A549 (cell line): ENCODE measurements at regions not wholly inside any gene's neighbourhood (a gene's known extent, or its start where the extent isn't known, plus 50 kb on each side); places are given as distances from the start of the nearest gene placed in this dataset.

Experiments used
- ATAC-seq, 2 experiments: fragments of 200-7000 bp in 1 of 2; fragments of >200 bp in 1 of 2; cut with Nextera tagmentation in 1 of 2; cut with Tn5 transposase in 1 of 2; 3 replicates each; pipeline versions ENCODE4 v1.8.0 to v1.9.1; 2018 to 2020; ENCODE audit warnings: mild to moderate bottlenecking in 1 of 2, moderate library complexity in 1 of 2
- CTCF ChIA-PET: fragments of 300-600 bp; sonication (Branson Sonifier 250); formaldehyde crosslinking; extraction: SDS; loops from one replicate; lab custom pipeline; 2021; ENCODE audit warnings: antibody characterized with exemption, inconsistent platforms; lab: Yijun Ruan, JAX
- POLR2A ChIA-PET: fragments of 350-600 bp; formaldehyde crosslinking; extraction: SDS; loops from one replicate; lab custom pipeline; 2021; ENCODE audit warnings: antibody characterized with exemption, inconsistent platforms; lab: Yijun Ruan, JAX
- DNase-seq, 2 experiments: peaks; one replicate each; pipeline versions ENCODE4 v3.0.0 to v3.0.0-alpha.2; 2011 to 2016; ENCODE audit warnings: low read depth in 1 of 2, low spot score in 1 of 2
- FAIRE-seq: peaks from 2 replicates; lab custom pipeline; 2011; peaks lifted over from hg19 to GRCh38; lab: Jason Lieb, UNC
- H3K27ac ChIP-seq, 2 experiments: fragments of >200 bp; sonication (Bioruptor Twin); formaldehyde crosslinking; 3 replicates each; pipeline ENCODE4 v1.5.1; 2016 to 2017
- H3K4me1 ChIP-seq: fragments of >200 bp; sonication (Bioruptor Twin); formaldehyde crosslinking; 3 replicates; pipeline ENCODE4 v1.6.1; 2016
- H3K4me2 ChIP-seq: fragments of >200 bp; sonication (Bioruptor Twin); formaldehyde crosslinking; 3 replicates; pipeline ENCODE4 v1.6.1; 2016
- H3K4me3 ChIP-seq: fragments of >200 bp; sonication (Bioruptor Twin); formaldehyde crosslinking; 3 replicates; pipeline ENCODE4 v1.5.1; 2016
- H3K9me3 ChIP-seq: fragments of >200 bp; sonication (Bioruptor Twin); formaldehyde crosslinking; 3 replicates; pipeline ENCODE4 v1.6.1; 2016
- BHLHE40 ChIP-seq: IDR thresholded peaks from 2 replicates; pipeline ENCODE4 v1.6.1; 2012; ENCODE audit warnings: low read depth, low read length, inconsistent platforms
- CEBPB ChIP-seq, 2 experiments: fragments of >200 bp in 1 of 2; sonication (Bioruptor Twin) in 1 of 2; formaldehyde crosslinking in 1 of 2; IDR thresholded peaks; 2 replicates each; pipeline ENCODE4 v1.6.1; 2012 to 2016
- CHD4 ChIP-seq: fragments of 200-600 bp; sonication (generic); IDR thresholded peaks from 2 replicates; pipeline ENCODE4 v1.6.1; 2016; ENCODE audit warnings: antibody characterized with exemption, mild to moderate bottlenecking, borderline replicate concordance
- EHF ChIP-seq: fragments of 250-450 bp; sonication (Bioruptor Pico); IDR thresholded peaks from 2 replicates; pipeline ENCODE4 v1.5.0; 2020; ENCODE audit warnings: mild to moderate bottlenecking
- ELK1 ChIP-seq: fragments of 150-350 bp; IDR thresholded peaks from 2 replicates; pipeline ENCODE4 v1.6.1; 2014; ENCODE audit warnings: low read depth, mild to moderate bottlenecking, low read length
- EP300 ChIP-seq, 2 experiments: fragments of >200 bp; sonication (Bioruptor Twin); formaldehyde crosslinking; IDR thresholded peaks; 2 replicates in 1 of 2; 3 replicates in 1 of 2; pipeline ENCODE4 v1.6.1; 2016 to 2017
- ESRRA ChIP-seq: fragments of 150-350 bp; IDR thresholded peaks from 2 replicates; pipeline ENCODE4 v1.6.1; 2014; ENCODE audit warnings: mild to moderate bottlenecking, low read length, borderline replicate concordance
- FOSL2 ChIP-seq, 2 experiments: fragments of 450-650 bp in 1 of 2; fragments of >200 bp in 1 of 2; sonication (Bioruptor Twin) in 1 of 2; formaldehyde crosslinking; IDR thresholded peaks; 2 replicates each; pipeline versions ENCODE4 v1.5.0 to v1.6.1; 2016 to 2020; ENCODE audit warnings: mild to moderate bottlenecking in 1 of 2, moderate library complexity in 1 of 2
- GATA3 ChIP-seq: IDR thresholded peaks from 2 replicates; pipeline ENCODE4 v1.6.1; 2012; ENCODE audit warnings: borderline replicate concordance
- HEYL ChIP-seq: fragments of 250-450 bp; sonication (Bioruptor Pico); IDR thresholded peaks from 2 replicates; pipeline ENCODE4 v1.8.0; 2021; ENCODE audit warnings: mild to moderate bottlenecking, moderate library complexity
- HOXA7 ChIP-seq: fragments of 250-450 bp; sonication (Bioruptor Pico); IDR thresholded peaks from 2 replicates; pipeline ENCODE4 v1.5.0; 2020; ENCODE audit warnings: mild to moderate bottlenecking, moderate library complexity
- JUN ChIP-seq, 2 experiments: fragments of >200 bp; sonication (Bioruptor Twin); formaldehyde crosslinking; IDR thresholded peaks; 2 replicates in 1 of 2; 3 replicates in 1 of 2; pipeline ENCODE4 v1.6.1; 2016 to 2017
- NFE2L2 ChIP-seq: fragments of 150-350 bp; conservative IDR thresholded peaks from 2 replicates; pipeline ENCODE4 v1.6.1; 2014; ENCODE audit warnings: low read length
- NPAS2 ChIP-seq: fragments of 250-450 bp; sonication (Bioruptor Pico); IDR thresholded peaks from 2 replicates; pipeline ENCODE4 v1.8.0; 2022; ENCODE audit warnings: mild to moderate bottlenecking, moderate library complexity, borderline replicate concordance
- POLR2A ChIP-seq: IDR thresholded peaks from 2 replicates; pipeline ENCODE4 v1.6.1; 2012; ENCODE audit warnings: mild to moderate bottlenecking, low read length
- POLR2AphosphoS2 ChIP-seq: conservative IDR thresholded peaks from 2 replicates; pipeline ENCODE4 v1.6.1; 2012; ENCODE audit warnings: low read length, improper control_type of control experiment, inconsistent platforms
- RARB ChIP-seq: fragments of 250-450 bp; sonication (Bioruptor Pico); IDR thresholded peaks from 2 replicates; pipeline ENCODE4 v1.8.0; 2021; ENCODE audit warnings: mild to moderate bottlenecking, moderate library complexity
- RFX5 ChIP-seq: fragments of 450-650 bp; IDR thresholded peaks from 2 replicates; pipeline ENCODE4 v1.7.1; 2014; ENCODE audit warnings: antibody characterized with exemption, mild to moderate bottlenecking, moderate library complexity
- RNF2 ChIP-seq: fragments of 200-600 bp; sonication (generic); IDR thresholded peaks from 2 replicates; pipeline ENCODE4 v1.6.1; 2016; ENCODE audit warnings: low read depth, mild to moderate bottlenecking, antibody characterized with exemption, moderate library complexity, borderline replicate concordance
- SMC3 ChIP-seq: fragments of >200 bp; sonication (Bioruptor Twin); formaldehyde crosslinking; IDR thresholded peaks from 3 replicates; pipeline ENCODE4 v1.6.1; 2018; ENCODE audit warnings: inconsistent platforms
- USF2 ChIP-seq: fragments of 450-650 bp; IDR thresholded peaks from 2 replicates; pipeline ENCODE4 v1.6.1; 2014; ENCODE audit warnings: antibody characterized with exemption
- WGBS: methylation state at CpG from one replicate; pipeline ENCODE4 v1.1.6; 2017; ENCODE audit errors: missing lambda C conversion rate; 5-methylcytosine and 5-hydroxymethylcytosine counted together
- TF ChIP-seq, protein P1 (sequence below): IDR thresholded peaks from 2 replicates; pipeline ENCODE4 v1.6.1; 2012
- TF ChIP-seq, protein P2 (sequence below): fragments of >200 bp; sonication (Bioruptor Twin); formaldehyde crosslinking; IDR thresholded peaks from 2 replicates; pipeline ENCODE4 v1.6.1; 2016
- TF ChIP-seq, protein P3 (sequence below): fragments of 250-450 bp; sonication (Bioruptor Pico); IDR thresholded peaks from 2 replicates; pipeline ENCODE4 v1.5.0; 2020; ENCODE audit warnings: low read depth, mild to moderate bottlenecking, moderate library complexity
- TF ChIP-seq, protein P4 (sequence below): fragments of 200-600 bp; sonication (generic); IDR thresholded peaks from 2 replicates; pipeline ENCODE4 v1.6.1; 2016; ENCODE audit warnings: antibody characterized with exemption, mild to moderate bottlenecking, moderate library complexity
- TF ChIP-seq, protein P5 (sequence below): IDR thresholded peaks from 2 replicates; pipeline ENCODE4 v1.6.1; 2012

DNA sequence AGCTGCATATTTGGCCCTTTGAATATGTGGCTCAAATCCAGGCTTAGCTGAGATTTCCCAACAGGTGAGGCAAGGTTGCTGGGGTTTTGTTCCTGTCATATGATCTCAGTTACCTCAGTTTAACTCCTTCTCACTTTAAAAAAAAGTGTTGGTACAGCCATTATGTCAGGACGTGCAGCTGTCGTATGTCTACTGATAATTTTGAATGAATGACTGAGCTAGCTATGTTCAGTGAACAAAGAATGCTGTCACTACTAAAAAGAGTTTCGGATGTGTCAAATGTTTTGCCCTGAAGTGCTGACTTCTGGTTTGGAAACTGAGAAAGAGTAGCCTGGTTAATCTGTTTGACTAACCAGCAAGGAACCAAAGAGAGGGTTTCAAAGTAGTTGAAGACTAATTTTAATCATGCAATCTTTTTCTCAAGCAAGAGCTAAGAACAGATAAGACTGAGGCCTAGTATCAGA is 106.3 kb upstream of the NR3C1 start:
- CTCF ChIA-PET, result interaction anchor here (0.9 to 2.4 kb wide), 4 partner anchors 10 to 318 kb away, joined by 3 to 14 read pairs (median 6); partner anchors contain the start of gene NR3C1
- peak overlapping the region; percentile 29 to 75; a peak in 5 of 6 replicates for H3K27ac ChIP-seq
- H3K9me3 ChIP-seq, result peaks cover 10% of the 10 kb centered on the region
- H3K4me1 ChIP-seq, result peaks cover 41% of the 10 kb centered on the region
- H3K4me2 ChIP-seq, result no peak overlapping the region
- POLR2A ChIA-PET, result no interaction called here
- H3K4me3 ChIP-seq, result no peak overlapping the region
- TF ChIP-seq, protein P1, sequence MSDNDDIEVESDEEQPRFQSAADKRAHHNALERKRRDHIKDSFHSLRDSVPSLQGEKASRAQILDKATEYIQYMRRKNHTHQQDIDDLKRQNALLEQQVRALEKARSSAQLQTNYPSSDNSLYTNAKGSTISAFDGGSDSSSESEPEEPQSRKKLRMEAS, result no peak
- TF ChIP-seq HEYL (CRISPR knock-in tag) (no peak), JUN (IDR thresholded peaks at IDR 0.05) (no peak), NFE2L2 (no peak), CHD4 (no peak), POLR2AphosphoS2 (no peak), ESRRA (no peak), USF2 (no peak), SMC3 (no peak), CEBPB (IDR thresholded peaks at IDR 0.05) (no peak), ELK1 (no peak), NPAS2 (CRISPR knock-in tag) (no peak), HOXA7 (CRISPR knock-in tag) (no peak), RFX5 (no peak)
- TF ChIP-seq, protein P2, sequence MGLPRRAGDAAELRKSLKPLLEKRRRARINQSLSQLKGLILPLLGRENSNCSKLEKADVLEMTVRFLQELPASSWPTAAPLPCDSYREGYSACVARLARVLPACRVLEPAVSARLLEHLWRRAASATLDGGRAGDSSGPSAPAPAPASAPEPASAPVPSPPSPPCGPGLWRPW, result no peak
- TF ChIP-seq, protein P3, sequence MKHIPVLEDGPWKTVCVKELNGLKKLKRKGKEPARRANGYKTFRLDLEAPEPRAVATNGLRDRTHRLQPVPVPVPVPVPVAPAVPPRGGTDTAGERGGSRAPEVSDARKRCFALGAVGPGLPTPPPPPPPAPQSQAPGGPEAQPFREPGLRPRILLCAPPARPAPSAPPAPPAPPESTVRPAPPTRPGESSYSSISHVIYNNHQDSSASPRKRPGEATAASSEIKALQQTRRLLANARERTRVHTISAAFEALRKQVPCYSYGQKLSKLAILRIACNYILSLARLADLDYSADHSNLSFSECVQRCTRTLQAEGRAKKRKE (CRISPR knock-in tag), result no peak
- no peak for DNase-seq
- no peak for ATAC-seq
- 91% methylated on average over 3 of the region's 3 CpGs for WGBS
- no peak for FAIRE-seq

DNA sequence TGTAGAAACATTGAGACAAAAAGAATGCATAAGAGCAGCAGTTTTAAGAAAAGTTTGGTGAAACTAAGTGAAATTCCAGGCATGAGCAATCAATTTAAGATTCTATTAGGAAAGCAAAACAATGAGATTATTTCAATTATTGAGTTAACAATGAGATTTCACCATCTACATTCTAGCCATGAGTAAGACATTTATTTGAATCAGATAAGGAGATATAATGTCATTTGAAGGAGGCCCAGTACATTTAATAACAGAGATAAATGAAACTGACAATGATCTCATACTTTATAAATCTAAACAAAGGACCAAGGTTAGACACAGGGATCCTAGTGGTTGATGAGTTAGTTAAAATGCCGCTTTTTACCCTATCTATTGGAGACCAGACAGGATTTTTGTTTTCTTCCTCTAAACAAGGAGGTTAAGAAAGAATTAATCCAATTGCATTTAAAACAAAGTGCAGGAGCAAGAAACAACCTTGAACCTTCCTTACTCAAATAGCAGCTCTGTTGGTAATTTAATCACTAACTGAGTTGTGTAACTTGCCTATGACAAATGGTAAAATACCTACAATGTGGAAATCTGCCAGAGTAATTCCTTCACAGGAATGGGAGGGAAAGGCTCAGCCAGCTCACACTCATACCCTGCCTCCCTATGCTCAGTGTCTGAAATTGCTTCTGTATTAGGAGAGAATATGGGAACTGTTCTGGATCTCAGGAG is 103.5 kb upstream of the NR3C1 start:
- Histone ChIP-seq H3K4me3 (peak overlapping the region; percentile 16; the same call in 1 of the 3 replicates), H3K27ac (peak overlapping the region; percentile 96)
- POLR2A ChIA-PET, result interaction anchor here (1.0 to 2.8 kb wide), 6 partner anchors 11 to 547 kb away, joined by 3 to 33 read pairs (median 6); partner anchors contain the start of gene NR3C1
- TF ChIP-seq JUN (IDR thresholded peaks at IDR 0.05), result peak; percentile 92 to 93
- TF ChIP-seq GATA3, result peak; percentile 97
- TF ChIP-seq EP300 (IDR thresholded peaks at IDR 0.05), result peak; percentile 84 to 94; a peak in 3 of 5 replicates
- peak; percentile 95 for TF ChIP-seq RARB (CRISPR knock-in tag)
- no peak for TF ChIP-seq BHLHE40
- TF ChIP-seq, protein P4, sequence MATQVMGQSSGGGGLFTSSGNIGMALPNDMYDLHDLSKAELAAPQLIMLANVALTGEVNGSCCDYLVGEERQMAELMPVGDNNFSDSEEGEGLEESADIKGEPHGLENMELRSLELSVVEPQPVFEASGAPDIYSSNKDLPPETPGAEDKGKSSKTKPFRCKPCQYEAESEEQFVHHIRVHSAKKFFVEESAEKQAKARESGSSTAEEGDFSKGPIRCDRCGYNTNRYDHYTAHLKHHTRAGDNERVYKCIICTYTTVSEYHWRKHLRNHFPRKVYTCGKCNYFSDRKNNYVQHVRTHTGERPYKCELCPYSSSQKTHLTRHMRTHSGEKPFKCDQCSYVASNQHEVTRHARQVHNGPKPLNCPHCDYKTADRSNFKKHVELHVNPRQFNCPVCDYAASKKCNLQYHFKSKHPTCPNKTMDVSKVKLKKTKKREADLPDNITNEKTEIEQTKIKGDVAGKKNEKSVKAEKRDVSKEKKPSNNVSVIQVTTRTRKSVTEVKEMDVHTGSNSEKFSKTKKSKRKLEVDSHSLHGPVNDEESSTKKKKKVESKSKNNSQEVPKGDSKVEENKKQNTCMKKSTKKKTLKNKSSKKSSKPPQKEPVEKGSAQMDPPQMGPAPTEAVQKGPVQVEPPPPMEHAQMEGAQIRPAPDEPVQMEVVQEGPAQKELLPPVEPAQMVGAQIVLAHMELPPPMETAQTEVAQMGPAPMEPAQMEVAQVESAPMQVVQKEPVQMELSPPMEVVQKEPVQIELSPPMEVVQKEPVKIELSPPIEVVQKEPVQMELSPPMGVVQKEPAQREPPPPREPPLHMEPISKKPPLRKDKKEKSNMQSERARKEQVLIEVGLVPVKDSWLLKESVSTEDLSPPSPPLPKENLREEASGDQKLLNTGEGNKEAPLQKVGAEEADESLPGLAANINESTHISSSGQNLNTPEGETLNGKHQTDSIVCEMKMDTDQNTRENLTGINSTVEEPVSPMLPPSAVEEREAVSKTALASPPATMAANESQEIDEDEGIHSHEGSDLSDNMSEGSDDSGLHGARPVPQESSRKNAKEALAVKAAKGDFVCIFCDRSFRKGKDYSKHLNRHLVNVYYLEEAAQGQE, result no peak
- TF ChIP-seq, protein P1, result peak; percentile 70
- TF ChIP-seq, protein P2, result peak; percentile 78
- no peak for TF ChIP-seq POLR2A
- peak; percentile 89; the same call in 1 of the 2 replicates for TF ChIP-seq ESRRA
- TF ChIP-seq, protein P5, sequence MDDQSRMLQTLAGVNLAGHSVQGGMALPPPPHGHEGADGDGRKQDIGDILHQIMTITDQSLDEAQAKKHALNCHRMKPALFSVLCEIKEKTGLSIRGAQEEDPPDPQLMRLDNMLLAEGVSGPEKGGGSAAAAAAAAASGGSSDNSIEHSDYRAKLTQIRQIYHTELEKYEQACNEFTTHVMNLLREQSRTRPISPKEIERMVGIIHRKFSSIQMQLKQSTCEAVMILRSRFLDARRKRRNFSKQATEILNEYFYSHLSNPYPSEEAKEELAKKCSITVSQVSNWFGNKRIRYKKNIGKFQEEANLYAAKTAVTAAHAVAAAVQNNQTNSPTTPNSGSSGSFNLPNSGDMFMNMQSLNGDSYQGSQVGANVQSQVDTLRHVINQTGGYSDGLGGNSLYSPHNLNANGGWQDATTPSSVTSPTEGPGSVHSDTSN, result peak; percentile 44; the same call in 1 of the 2 replicates
- TF ChIP-seq SMC3, result peak; percentile 70
- peak; percentile 74 for TF ChIP-seq FOSL2 (IDR thresholded peaks at IDR 0.05)
- peak; percentile 91 for TF ChIP-seq FOSL2 (CRISPR knock-in tag; IDR thresholded peaks at IDR 0.05)
- TF ChIP-seq EHF (CRISPR knock-in tag), result 0 out of 2 replicates have a peak, but pooled peaks have one; percentile 23
- TF ChIP-seq RNF2, result no peak

More for the DNA sequence above, 103.5 kb upstream of the NR3C1 start:
- Histone ChIP-seq H3K4me2 (peak overlapping the region; percentile 80), H3K4me1 (peaks cover 50% of the 10 kb centered on the region), H3K9me3 (peaks cover 11% of the 10 kb centered on the region)
- ATAC-seq, result peak; percentile 94 to 97
- FAIRE-seq, result peak; percentile 97
- WGBS, result 0% methylated on average over 1 of the region's 1 CpG
- peak; percentile 65 to 96 for DNase-seq
- CTCF ChIA-PET, result interaction anchor here (0.6 to 3.6 kb wide), 12 partner anchors 23 to 461 kb away, joined by 3 to 17 read pairs (median 3); partner anchors contain the start of gene NR3C1
